Spleen (tissue), 11 donors: ENCODE measurements at regions not wholly inside any gene's neighbourhood (a gene's known extent, or its start where the extent isn't known, plus 50 kb on each side); places are given as distances from the start of the nearest gene placed in this dataset.

Source experiments
- DNase-seq: peaks from one replicate; pipeline ENCODE4 v3.0.0-alpha.2; 2020
- H3K27ac ChIP-seq, 8 donors: fragments of 200-600 bp; sonication (generic) in 7 of 8; 1 replicate in 4 of 8; 2 replicates in 4 of 8; pipeline versions ENCODE4 v1.5.0 to v1.8.0; 2016 to 2021; ENCODE audit warnings: inconsistent platforms in 4 of 8, mild to moderate bottlenecking in 4 of 8, moderate library complexity in 1 of 8
- H3K27me3 ChIP-seq, 7 donors: fragments of 200-600 bp; sonication (generic) in 6 of 7; replicated peaks in 1 of 7; 1 replicate in 4 of 7; 2 replicates in 3 of 7; pipeline versions ENCODE4 v1.5.0 to v1.8.0; 2016 to 2021; ENCODE audit warnings: inconsistent platforms in 3 of 7, mild to moderate bottlenecking in 1 of 7
- H3K36me3 ChIP-seq, 6 donors: fragments of 200-600 bp; sonication (generic) in 5 of 6; 1 replicate in 4 of 6; 2 replicates in 2 of 6; pipeline versions ENCODE4 v1.5.0 to v1.8.0; 2016 to 2021; ENCODE audit warnings: inconsistent platforms in 2 of 6
- H3K4me1 ChIP-seq, 6 donors: fragments of 200-600 bp; sonication (generic) in 5 of 6; 1 replicate in 3 of 6; 2 replicates in 3 of 6; pipeline versions ENCODE4 v1.5.0 to v1.8.0; 2016 to 2021; ENCODE audit warnings: inconsistent platforms in 3 of 6
- H3K4me3 ChIP-seq, 8 donors: fragments of 200-600 bp; sonication (generic) in 7 of 8; 1 replicate in 4 of 8; 2 replicates in 4 of 8; pipeline versions ENCODE4 v1.5.0 to v1.8.0; 2016 to 2021; ENCODE audit warnings: inconsistent platforms in 4 of 8, mild to moderate bottlenecking in 4 of 8, moderate library complexity in 2 of 8
- H3K9me3 ChIP-seq, 8 donors: fragments of 200-600 bp; sonication (generic) in 7 of 8; 1 replicate in 4 of 8; 2 replicates in 4 of 8; pipeline versions ENCODE4 v1.5.0 to v1.8.0; 2016 to 2021; ENCODE audit warnings: inconsistent platforms in 4 of 8
- CTCF ChIP-seq, 11 experiments: fragments of 200-600 bp in 7 of 11; fragments of 450-650 bp in 4 of 11; sonication (generic) in 4 of 11; IDR thresholded peaks in 8 of 11; conservative IDR thresholded peaks in 3 of 11; 1 replicate in 7 of 11; 2 replicates in 4 of 11; pipeline versions ENCODE4 v1.4.0 to v1.8.0; 2016 to 2021; ENCODE audit warnings: antibody characterized with exemption in 11 of 11, inconsistent platforms in 4 of 11, mild to moderate bottlenecking in 1 of 11
- POLR2A ChIP-seq, 3 donors: fragments of 450-650 bp; IDR thresholded peaks; one replicate each; pipeline ENCODE4 v1.5.1; 2017; ENCODE audit warnings: antibody characterized with exemption in 3 of 3, mild to moderate bottlenecking in 1 of 3
- POLR2AphosphoS5 ChIP-seq, 3 donors: sonication (generic); formaldehyde crosslinking; IDR thresholded peaks; one replicate each; pipeline ENCODE4 v1.5.1; 2017; ENCODE audit warnings: antibody characterized with exemption in 3 of 3
- WGBS, 5 donors: extraction: QIAGEN DNeasy Blood & Tissue Kit in 3 of 5; methylation state at CpG; one replicate each; pipeline versions ENCODE4 v1.1.5 to v1.1.7; 2013 to 2018; 5-methylcytosine and 5-hydroxymethylcytosine counted together
- intact Hi-C: fragments of 100-400 bp; cut with DNase I; formaldehyde crosslinking; loops from one replicate; pipeline ENCODE4 v1.15.0; 2023; ENCODE audit warnings: low total_unique reads
- donor health status: healthy with polysubstance abuse.
- donor health status: DM: no; HTN: no; CAD: no; lungs with moderate emphysema.
- donor health status: DM: no; HTN: no; CAD: no.
- donor health status: Bipolar disorder and iron deficiency.
- donor health status: healthy.
- donor health status: DM: no; HTN: no; CAD: no.
- donor health status: DM: yes; HTN: yes; CAD: no.

- H3K4me1 ChIP-seq = no peaks in the 10 kb centered on the region
- no peaks in the 10 kb centered on the region for H3K9me3 ChIP-seq
- H3K27me3 ChIP-seq = no peaks in the 10 kb centered on the region
- no peak for TF ChIP-seq POLR2A (IDR thresholded peaks at IDR 0.05)
- no peak for TF ChIP-seq POLR2AphosphoS5 (IDR thresholded peaks at IDR 0.05)
- TF ChIP-seq CTCF (IDR thresholded peaks at IDR 0.05 in 8 of 11, conservative IDR thresholded peaks at IDR 0.05 in 3 of 11) = no peak
- no peak for DNase-seq
- intact Hi-C loops = loop anchor here (10.0 kb wide), 1 partner anchor 226 kb away; no protein-coding TSS in a partner anchor
- H3K4me3 ChIP-seq = no peak overlapping the region
- 82 to 89% (median 83%) methylated on average over 6 of the region's 6 CpGs for WGBS, 5 donors
- no peak overlapping the region for H3K27ac ChIP-seq
- no peaks in the 10 kb centered on the region for H3K36me3 ChIP-seq
Observed at GRCh38 chr14:61898568-61898967, 136.3 kb downstream of the SNAPC1 start.

GRCh38 chr14:61899497-61899896 is 137.3 kb downstream of the SNAPC1 start:
- H3K27me3 ChIP-seq = no peaks in the 10 kb centered on the region
- no peaks in the 10 kb centered on the region for H3K36me3 ChIP-seq
- H3K9me3 ChIP-seq = no peaks in the 10 kb centered on the region
- H3K27ac ChIP-seq = no peak overlapping the region
- H3K4me3 ChIP-seq = no peak overlapping the region
- no peaks in the 10 kb centered on the region for H3K4me1 ChIP-seq
- intact Hi-C loops = loop anchor here (10.0 kb wide), 1 partner anchor 225 kb away; no protein-coding TSS in a partner anchor
- 74 to 91% (median 83%) methylated on average over 4 of the region's 4 CpGs for WGBS, 5 donors
- DNase-seq = no peak
- TF ChIP-seq POLR2A (IDR thresholded peaks at IDR 0.05) = no peak
- TF ChIP-seq POLR2AphosphoS5 (IDR thresholded peaks at IDR 0.05) = no peak
- no peak for TF ChIP-seq CTCF (IDR thresholded peaks at IDR 0.05 in 8 of 11, conservative IDR thresholded peaks at IDR 0.05 in 3 of 11)

GRCh38 chr14:61904946-61905345 is 142.7 kb downstream of the SNAPC1 start:
- intact Hi-C loops = no loop called here
- no peaks in the 10 kb centered on the region for H3K4me1 ChIP-seq
- no peak for TF ChIP-seq POLR2AphosphoS5 (IDR thresholded peaks at IDR 0.05)
- no peak for TF ChIP-seq CTCF (IDR thresholded peaks at IDR 0.05 in 8 of 11, conservative IDR thresholded peaks at IDR 0.05 in 3 of 11)
- no peak for TF ChIP-seq POLR2A (IDR thresholded peaks at IDR 0.05)
- WGBS, 5 donors = 70 to 98% (median 93%) methylated on average over 2 of the region's 2 CpGs
- DNase-seq = no peak
- H3K36me3 ChIP-seq = no peaks in the 10 kb centered on the region
- no peak overlapping the region for H3K27ac ChIP-seq
- no peak overlapping the region for H3K4me3 ChIP-seq
- no peaks in the 10 kb centered on the region for H3K9me3 ChIP-seq
- H3K27me3 ChIP-seq = no peaks in the 10 kb centered on the region

- Histone ChIP-seq H3K9me3 (no peaks in the 10 kb centered on the region), H3K27me3 (no peaks in the 10 kb centered on the region), H3K27ac (peak overlapping the region in 2 of 8 donors; percentile 41 to 42), H3K36me3 (no peaks in the 10 kb centered on the region), H3K4me1 (peaks cover 0 to 18% (median 0%) of the 10 kb centered on the region in 6 donors), H3K4me3 (no peak overlapping the region)
- TF ChIP-seq CTCF (IDR thresholded peaks at IDR 0.05 in 8 of 11, conservative IDR thresholded peaks at IDR 0.05 in 3 of 11) (no peak), POLR2A (IDR thresholded peaks at IDR 0.05) (no peak), POLR2AphosphoS5 (IDR thresholded peaks at IDR 0.05) (no peak)
- DNase-seq = peak; percentile 82
- WGBS, 5 donors = 32 to 64% (median 36%) methylated on average over 4 of the region's 4 CpGs
- intact Hi-C loops = no loop called here
Observed at GRCh38 chr14:61911574-61911973, 149.4 kb downstream of the SNAPC1 start.
